SH-SY5Y (cell line): ENCODE measurements at regions not wholly inside any gene's neighbourhood (a gene's known extent, or its start where the extent isn't known, plus 50 kb on each side); places are given as distances from the start of the nearest gene placed in this dataset.

Source experiments
- GATA2 ChIP-seq: IDR thresholded peaks from 2 replicates; pipeline ENCODE4 v1.6.1; 2011; ENCODE audit warnings: mild to moderate bottlenecking, low read depth, low read length
- GATA3 ChIP-seq: IDR thresholded peaks from 2 replicates; pipeline ENCODE4 v1.6.1; 2011; ENCODE audit warnings: low read depth, mild to moderate bottlenecking, low read length, moderate library complexity

GRCh38 chr1:38268226-38268625 is 221.6 kb upstream of the POU3F1 start:
- no peak for TF ChIP-seq GATA3
- no peak for TF ChIP-seq GATA2
